Testis (tissue), 2 donors: ENCODE measurements at regions not wholly inside any gene's neighbourhood (a gene's known extent, or its start where the extent isn't known, plus 50 kb on each side); places are given as distances from the start of the nearest gene placed in this dataset.
"Not testable (repeated sequence)": the region's sequence is repeated elsewhere in the genome, so short reads cannot be mapped to it uniquely, and the experiment has no call there.

Source experiments
- DNase-seq: peaks from one replicate; pipeline ENCODE4 v3.0.0-alpha.2; 2019
- H3K27ac ChIP-seq, 2 donors: fragments of 200-600 bp; sonication (generic); one replicate each; pipeline ENCODE4 v1.5.1; 2019
- H3K27me3 ChIP-seq: fragments of 200-600 bp; sonication (generic); one replicate; pipeline ENCODE4 v1.5.1; 2019
- H3K36me3 ChIP-seq: fragments of 200-600 bp; sonication (generic); one replicate; pipeline ENCODE4 v1.5.1; 2017; ENCODE audit warnings: low read depth; ENCODE audit errors: missing control alignments
- H3K4me1 ChIP-seq: fragments of 200-600 bp; sonication (generic); one replicate; pipeline ENCODE4 v1.5.1; 2019
- H3K4me3 ChIP-seq, 2 donors: fragments of 200-600 bp; sonication (generic); one replicate each; pipeline ENCODE4 v1.5.1; 2017 to 2019
- H3K9me3 ChIP-seq: fragments of 200-600 bp; sonication (generic); one replicate; pipeline ENCODE4 v1.5.1; 2017
- CTCF ChIP-seq, 3 experiments: fragments of 450-650 bp in 2 of 3; fragments of 200-600 bp in 1 of 3; sonication (generic) in 1 of 3; IDR thresholded peaks; one replicate each; pipeline ENCODE4 v1.5.1; 2016 to 2019; ENCODE audit warnings: antibody characterized with exemption in 3 of 3, mild to moderate bottlenecking in 2 of 3, moderate library complexity in 1 of 3
- POLR2A ChIP-seq: fragments of 450-650 bp; IDR thresholded peaks from one replicate; pipeline ENCODE4 v1.6.1; 2017; ENCODE audit warnings: antibody characterized with exemption, mild to moderate bottlenecking, moderate library complexity
- WGBS, 2 donors: methylation state at CpG; one replicate each; pipeline ENCODE4 v1.1.5; 2018; 5-methylcytosine and 5-hydroxymethylcytosine counted together
- intact Hi-C: fragments of 100-400 bp; cut with DNase I; formaldehyde crosslinking; loops from one replicate; pipeline ENCODE4 v1.15.1; 2023; ENCODE audit warnings: low total_unique reads

GRCh38 chr4:186829097-186829496 is 105.4 kb upstream of the FAT1 start:
- Histone ChIP-seq H3K27ac (no peak overlapping the region), H3K9me3 (no peaks in the 10 kb centered on the region), H3K27me3 (no peaks in the 10 kb centered on the region), H3K4me3 (no peak overlapping the region), H3K4me1 (no peaks in the 10 kb centered on the region), H3K36me3 (no peaks in the 10 kb centered on the region)
- WGBS, 2 donors, result 93 to 97% methylated on average over 6 of the region's 6 CpGs
- TF ChIP-seq POLR2A (no peak), CTCF (IDR thresholded peaks at IDR 0.05) (no peak)
- DNase-seq, result no peak
- intact Hi-C loops, result no loop called here

DNA sequence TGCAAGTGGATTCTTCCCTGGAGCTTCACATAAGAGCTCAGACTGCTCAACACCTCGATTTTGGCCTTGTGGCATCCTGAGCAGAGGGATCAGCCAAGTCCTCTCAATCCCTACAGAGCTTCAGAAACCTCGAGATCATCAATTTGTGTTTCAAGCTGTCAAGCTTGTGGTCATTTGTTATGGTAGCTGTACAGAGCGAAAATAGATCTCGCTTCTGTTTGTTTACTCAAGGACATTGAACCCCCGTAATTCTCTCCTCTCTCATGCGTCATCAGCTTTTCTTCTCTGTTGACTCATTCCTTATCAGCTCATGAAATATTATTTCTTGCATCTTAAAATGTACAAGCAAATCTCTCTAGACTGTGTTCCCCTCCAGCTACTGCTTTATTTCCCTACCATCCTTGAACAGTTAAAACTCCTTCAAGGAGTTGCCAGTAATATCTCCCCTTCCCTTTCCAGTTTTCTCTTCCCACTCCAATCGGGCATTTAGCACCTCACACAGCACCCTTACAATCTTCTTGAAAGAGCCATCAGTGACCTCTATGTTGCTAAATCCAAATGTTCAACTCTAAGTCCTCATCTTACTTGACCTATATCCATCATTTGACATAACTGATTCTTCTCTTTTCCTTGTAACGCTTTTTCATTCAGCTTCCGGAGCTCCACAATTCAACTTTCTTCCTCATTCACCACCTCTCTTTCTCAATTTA is 106.2 kb upstream of the FAT1 start:
- TF ChIP-seq CTCF (IDR thresholded peaks at IDR 0.05) (no peak), POLR2A (no peak)
- H3K4me1 ChIP-seq, result no peaks in the 10 kb centered on the region
- H3K9me3 ChIP-seq, result no peaks in the 10 kb centered on the region
- no peaks in the 10 kb centered on the region for H3K36me3 ChIP-seq
- intact Hi-C loops, result no loop called here
- no peaks in the 10 kb centered on the region for H3K27me3 ChIP-seq
- no peak overlapping the region for H3K4me3 ChIP-seq
- WGBS, 2 donors, result 58 to 60% methylated on average over 9 of the region's 9 CpGs
- no peak for DNase-seq
- no peak overlapping the region for H3K27ac ChIP-seq

DNA sequence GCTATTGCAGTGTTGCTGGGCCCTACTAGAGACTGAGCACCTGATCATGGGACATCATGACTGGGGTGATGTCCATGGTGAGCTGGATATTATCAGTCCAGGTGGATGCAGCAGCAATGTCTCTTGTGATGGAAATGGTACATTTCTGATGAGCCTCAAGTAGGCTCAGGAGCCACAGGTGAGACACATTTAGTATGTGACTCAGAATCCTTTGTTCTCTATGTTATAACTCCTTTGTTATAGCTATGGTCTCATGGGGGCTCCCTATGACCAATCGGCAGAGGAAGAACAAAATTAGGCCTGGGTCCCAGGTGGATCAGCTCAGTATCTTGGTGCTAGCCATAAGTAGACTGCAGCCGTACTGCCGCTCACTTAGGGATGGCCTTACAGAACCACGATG is 107.9 kb upstream of the FAT1 start:
- no peak for DNase-seq
- TF ChIP-seq POLR2A, result no peak
- no peak for TF ChIP-seq CTCF (IDR thresholded peaks at IDR 0.05)
- intact Hi-C loops, result no loop called here
- Histone ChIP-seq H3K4me1 (no peaks in the 10 kb centered on the region), H3K36me3 (no peaks in the 10 kb centered on the region), H3K27ac (no peak overlapping the region), H3K27me3 (no peaks in the 10 kb centered on the region), H3K4me3 (no peak overlapping the region), H3K9me3 (no peaks in the 10 kb centered on the region)
- WGBS, 2 donors, result 65 to 81% methylated on average over 4 of the region's 4 CpGs

GRCh38 chr4:186832906-186833305 is 109.2 kb upstream of the FAT1 start:
- DNase-seq, result no peak
- intact Hi-C loops, result no loop called here
- TF ChIP-seq POLR2A (no peak), CTCF (IDR thresholded peaks at IDR 0.05) (no peak)
- H3K27me3 ChIP-seq, result no peaks in the 10 kb centered on the region
- no peaks in the 10 kb centered on the region for H3K36me3 ChIP-seq
- no peak overlapping the region for H3K4me3 ChIP-seq
- 55 to 85% methylated on average over 1 of the region's 1 CpG for WGBS, 2 donors
- H3K27ac ChIP-seq, result no peak overlapping the region
- no peaks in the 10 kb centered on the region for H3K9me3 ChIP-seq
- no peaks in the 10 kb centered on the region for H3K4me1 ChIP-seq

- 58 to 81% methylated on average over 3 of the region's 3 CpGs for WGBS, 2 donors
- H3K27ac ChIP-seq, intact Hi-C loops, H3K4me3 ChIP-seq, H3K4me1 ChIP-seq, H3K36me3 ChIP-seq, H3K27me3 ChIP-seq, H3K9me3 ChIP-seq, DNase-seq: not testable (repeated sequence)
Measured at GRCh38 chr4:186837463-186837862, 113.8 kb upstream of the FAT1 start.
